HEK293 (cell line): ENCODE measurements at regions not wholly inside any gene's neighbourhood (a gene's known extent, or its start where the extent isn't known, plus 50 kb on each side); places are given as distances from the start of the nearest gene placed in this dataset.

Experiments used
- CTCF ChIA-PET: fragments of 350-600 bp; formaldehyde crosslinking; extraction: SDS; loops from one replicate; lab custom pipeline; 2021; ENCODE audit warnings: antibody characterized with exemption; lab: Yijun Ruan, JAX
- POLR2A ChIA-PET: fragments of 300-600 bp; formaldehyde crosslinking; extraction: SDS; loops from one replicate; lab custom pipeline; 2020; ENCODE audit warnings: antibody characterized with exemption, inconsistent platforms; lab: Yijun Ruan, JAX
- H3K27ac ChIP-seq: fragments of 200-500 bp; sonication (Bioruptor generic); 2 replicates; pipeline ENCODE4 v1.5.1; 2014; ENCODE audit warnings: low read depth, low read length, control low read depth, inconsistent platforms; ENCODE audit errors: extremely low read depth
- H3K36me3 ChIP-seq, 2 experiments: fragments of 200-500 bp in 1 of 2; sonication (Bioruptor generic) in 1 of 2; 1 replicate in 1 of 2; 2 replicates in 1 of 2; pipeline ENCODE4 v1.5.1; 2014 to 2017; ENCODE audit warnings: inconsistent platforms in 2 of 2, low read length in 2 of 2; ENCODE audit not compliant: control insufficient read depth in 2 of 2, insufficient read depth in 1 of 2
- H3K4me1 ChIP-seq: fragments of 200-500 bp; sonication (Bioruptor generic); 2 replicates; pipeline ENCODE4 v1.5.1; 2014; ENCODE audit warnings: mild to moderate bottlenecking, low read length, inconsistent platforms; ENCODE audit not compliant: control insufficient read depth, insufficient read depth
- H3K4me3 ChIP-seq: 2 replicates; pipeline ENCODE4 v1.5.1; 2011; ENCODE audit warnings: low read depth, mild to moderate bottlenecking, control low read depth, low read length, moderate library complexity
- H3K9me3 ChIP-seq: fragments of 200-500 bp; sonication (Bioruptor generic); 2 replicates; pipeline ENCODE4 v1.5.1; 2014; ENCODE audit warnings: low read depth, low read length, inconsistent platforms; ENCODE audit not compliant: control insufficient read depth, insufficient read depth
- BCL11A ChIP-seq: fragments of 450-650 bp; formaldehyde crosslinking; IDR thresholded peaks from 2 replicates; pipeline ENCODE4 v1.5.1; 2016; ENCODE audit warnings: low read depth, missing biosample characterization, missing genetic modification characterization
- INSM2 ChIP-seq: fragments of 450-650 bp; formaldehyde crosslinking; IDR thresholded peaks from 2 replicates; pipeline ENCODE4 v1.5.1; 2016; ENCODE audit warnings: missing biosample characterization, missing genetic modification characterization
- KLF9 ChIP-seq: fragments of 450-650 bp; formaldehyde crosslinking; IDR thresholded peaks from 2 replicates; pipeline ENCODE4 v1.5.1; 2016; ENCODE audit warnings: missing biosample characterization, missing genetic modification characterization, low read depth
- MEIS1 ChIP-seq: sonication (generic); formaldehyde crosslinking; IDR thresholded peaks from 2 replicates; pipeline ENCODE4 v1.8.1; 2022; ENCODE audit warnings: missing genetic modification reagents, mild to moderate bottlenecking, borderline replicate concordance
- MZF1 ChIP-seq: fragments of 450-650 bp; formaldehyde crosslinking; IDR thresholded peaks from 2 replicates; pipeline ENCODE4 v1.5.1; 2017; ENCODE audit warnings: missing biosample characterization, missing genetic modification characterization, borderline replicate concordance
- PRDM10 ChIP-seq: fragments of 450-650 bp; formaldehyde crosslinking; IDR thresholded peaks from 2 replicates; pipeline ENCODE4 v1.5.1; 2016; ENCODE audit warnings: missing biosample characterization, missing genetic modification characterization
- SCRT1 ChIP-seq: fragments of 450-650 bp; formaldehyde crosslinking; IDR thresholded peaks from 2 replicates; pipeline ENCODE4 v1.5.1; 2016; ENCODE audit warnings: missing biosample characterization, missing genetic modification characterization, borderline replicate concordance
- TCF7L2 ChIP-seq: IDR thresholded peaks from 2 replicates; pipeline ENCODE4 v1.6.1; 2011; ENCODE audit warnings: low read depth, mild to moderate bottlenecking, inconsistent platforms, low read length, moderate library complexity, borderline replicate concordance
- YY1 ChIP-seq: fragments of 450-650 bp; formaldehyde crosslinking; IDR thresholded peaks from 2 replicates; pipeline ENCODE4 v1.5.1; 2018; ENCODE audit warnings: missing biosample characterization, missing genetic modification characterization
- ZBTB17 ChIP-seq: fragments of 450-650 bp; formaldehyde crosslinking; IDR thresholded peaks from 2 replicates; pipeline ENCODE4 v1.5.1; 2016; ENCODE audit warnings: missing biosample characterization, missing genetic modification characterization
- ZBTB26 ChIP-seq: fragments of 450-650 bp; formaldehyde crosslinking; optimal IDR thresholded peaks from 2 replicates; pipeline ENCODE3; 2016; ENCODE audit warnings: missing biosample characterization, mild to moderate bottlenecking, missing genetic modification characterization
- ZNF114 ChIP-seq: fragments of 450-650 bp; formaldehyde crosslinking; IDR thresholded peaks from 2 replicates; pipeline ENCODE4 v1.5.0; 2017; ENCODE audit warnings: missing biosample characterization, missing genetic modification characterization
- ZNF140 ChIP-seq: fragments of 450-650 bp; formaldehyde crosslinking; IDR thresholded peaks from 2 replicates; pipeline ENCODE4 v1.5.1; 2016; ENCODE audit warnings: missing biosample characterization, missing genetic modification characterization
- ZNF146 ChIP-seq: fragments of 450-650 bp; formaldehyde crosslinking; IDR thresholded peaks from 2 replicates; pipeline ENCODE4 v1.5.1; 2016; ENCODE audit warnings: missing biosample characterization, missing genetic modification characterization
- ZNF148 ChIP-seq: fragments of 450-650 bp; formaldehyde crosslinking; IDR thresholded peaks from 2 replicates; pipeline ENCODE4 v1.5.0; 2017; ENCODE audit warnings: missing biosample characterization, missing genetic modification characterization, borderline replicate concordance
- ZNF157 ChIP-seq: fragments of 450-650 bp; formaldehyde crosslinking; IDR thresholded peaks from 2 replicates; pipeline ENCODE4 v1.5.1; 2016; ENCODE audit warnings: missing biosample characterization, missing genetic modification characterization
- ZNF16 ChIP-seq: fragments of 450-650 bp; formaldehyde crosslinking; IDR thresholded peaks from 2 replicates; pipeline ENCODE4 v1.5.1; 2016; ENCODE audit warnings: low read depth, missing biosample characterization, missing genetic modification characterization
- ZNF169 ChIP-seq: fragments of 450-650 bp; formaldehyde crosslinking; IDR thresholded peaks from 2 replicates; pipeline ENCODE4 v1.5.1; 2016; ENCODE audit warnings: missing biosample characterization, missing genetic modification characterization
- ZNF214 ChIP-seq: fragments of 450-650 bp; formaldehyde crosslinking; IDR thresholded peaks from 2 replicates; pipeline ENCODE4 v1.5.1; 2017; ENCODE audit warnings: missing biosample characterization, mild to moderate bottlenecking, missing genetic modification characterization, borderline replicate concordance
- ZNF239 ChIP-seq: fragments of 450-650 bp; formaldehyde crosslinking; IDR thresholded peaks from 2 replicates; pipeline ENCODE4 v1.5.1; 2016; ENCODE audit warnings: missing biosample characterization, missing genetic modification characterization
- ZNF366 ChIP-seq: fragments of 450-650 bp; formaldehyde crosslinking; conservative IDR thresholded peaks from 2 replicates; pipeline ENCODE4 v1.5.1; 2016; ENCODE audit warnings: missing biosample characterization, missing genetic modification characterization
- ZNF473 ChIP-seq: fragments of 450-650 bp; formaldehyde crosslinking; IDR thresholded peaks from 2 replicates; pipeline ENCODE4 v1.5.1; 2017; ENCODE audit warnings: missing biosample characterization, missing genetic modification characterization
- ZNF48 ChIP-seq: fragments of 450-650 bp; formaldehyde crosslinking; IDR thresholded peaks from 2 replicates; pipeline ENCODE4 v1.5.1; 2016; ENCODE audit warnings: missing biosample characterization, missing genetic modification characterization
- ZNF514 ChIP-seq: fragments of 450-650 bp; formaldehyde crosslinking; IDR thresholded peaks from 2 replicates; pipeline ENCODE4 v1.5.1; 2016; ENCODE audit warnings: missing biosample characterization, missing genetic modification characterization
- ZNF521 ChIP-seq: fragments of 450-650 bp; formaldehyde crosslinking; IDR thresholded peaks from 2 replicates; pipeline ENCODE4 v1.5.1; 2017; ENCODE audit warnings: missing biosample characterization, mild to moderate bottlenecking, missing genetic modification characterization
- ZNF610 ChIP-seq: fragments of 450-650 bp; formaldehyde crosslinking; IDR thresholded peaks from 2 replicates; pipeline ENCODE4 v1.5.1; 2016; ENCODE audit warnings: missing biosample characterization, missing genetic modification characterization, borderline replicate concordance
- ZNF629 ChIP-seq: fragments of 450-650 bp; formaldehyde crosslinking; IDR thresholded peaks from 2 replicates; pipeline ENCODE4 v1.5.1; 2017; ENCODE audit warnings: missing biosample characterization, missing genetic modification characterization
- ZNF654 ChIP-seq: fragments of 450-650 bp; formaldehyde crosslinking; IDR thresholded peaks from 2 replicates; pipeline ENCODE4 v1.5.1; 2016; ENCODE audit warnings: low read depth, missing biosample characterization, missing genetic modification characterization
- ZNF837 ChIP-seq: fragments of 450-650 bp; formaldehyde crosslinking; IDR thresholded peaks from 2 replicates; pipeline ENCODE4 v1.5.1; 2016; ENCODE audit warnings: missing biosample characterization, missing genetic modification characterization

DNA sequence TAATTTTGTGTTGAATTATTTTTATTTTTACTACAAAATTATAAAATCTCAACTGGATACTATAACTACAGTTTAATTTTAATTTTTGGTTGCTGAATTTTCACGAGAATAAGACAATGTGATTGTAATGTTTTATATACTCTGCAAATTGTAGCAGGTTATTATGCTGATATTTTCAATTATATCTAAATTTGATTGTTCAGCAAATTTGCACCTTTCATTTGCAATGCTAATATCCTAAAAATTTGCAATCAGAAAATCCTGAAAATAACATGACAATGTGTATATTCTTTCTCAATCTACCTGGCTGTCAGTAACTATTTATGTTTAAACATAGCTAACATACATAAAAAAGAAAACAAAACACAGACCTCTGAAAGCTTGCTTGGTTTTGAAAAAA is 932.2 kb upstream of the LRFN5 start:
- no peak overlapping the region for H3K4me3 ChIP-seq
- ChIA-PET CTCF (no interaction called here), POLR2A (no interaction called here)
- no peaks in the 10 kb centered on the region for H3K9me3 ChIP-seq
- no peak for TF ChIP-seq INSM2
- no peak for TF ChIP-seq ZNF146 (tag by site-specific recombination)
- no peak for TF ChIP-seq ZNF514 (tag by site-specific recombination)
- TF ChIP-seq ZNF654 (tag by site-specific recombination), result no peak
- no peak for TF ChIP-seq ZNF48 (tag by site-specific recombination)
- no peak for TF ChIP-seq ZNF214
- TF ChIP-seq ZNF521 (tag by site-specific recombination), result no peak
- TF ChIP-seq ZNF157, result no peak
- TF ChIP-seq ZNF148 (tag by site-specific recombination), result no peak
- TF ChIP-seq BCL11A (tag by site-specific recombination), result no peak
- TF ChIP-seq TCF7L2, result no peak
- TF ChIP-seq ZBTB17, result no peak
- no peak for TF ChIP-seq SCRT1
- TF ChIP-seq ZNF837 (tag by site-specific recombination), result no peak
- no peaks in the 10 kb centered on the region for H3K36me3 ChIP-seq
- no peak overlapping the region for H3K27ac ChIP-seq
- no peaks in the 10 kb centered on the region for H3K4me1 ChIP-seq

GRCh38 chr14:40656311-40656710 is 950.4 kb upstream of the LRFN5 start:
- no peaks in the 10 kb centered on the region for H3K4me1 ChIP-seq
- no peak for TF ChIP-seq ZNF140 (tag by site-specific recombination)
- no peak for TF ChIP-seq MEIS1 (CRISPR knock-in tag)
- TF ChIP-seq ZBTB26 (tag by site-specific recombination), result no peak
- TF ChIP-seq PRDM10 (tag by site-specific recombination), result no peak
- TF ChIP-seq ZNF610 (tag by site-specific recombination), result no peak
- TF ChIP-seq YY1 (tag by site-specific recombination), result no peak
- TF ChIP-seq ZNF169 (tag by site-specific recombination), result no peak
- no peak for TF ChIP-seq ZNF629
- no peak for TF ChIP-seq ZNF16 (tag by site-specific recombination)
- TF ChIP-seq ZNF114 (tag by site-specific recombination), result no peak
- TF ChIP-seq MZF1 (tag by site-specific recombination), result no peak
- no peak for TF ChIP-seq KLF9 (tag by site-specific recombination)
- TF ChIP-seq ZNF366, result no peak
- no peak for TF ChIP-seq ZNF239 (tag by site-specific recombination)
- no peak for TF ChIP-seq ZNF146 (tag by site-specific recombination)
- TF ChIP-seq ZNF473 (tag by site-specific recombination), result no peak
- TF ChIP-seq, all 188 proteins: peak for 0
- CTCF ChIA-PET, result no interaction called here
- Histone ChIP-seq H3K27ac (no peak overlapping the region), H3K4me3 (no peak overlapping the region), H3K36me3 (no peaks in the 10 kb centered on the region), H3K9me3 (no peaks in the 10 kb centered on the region)
- POLR2A ChIA-PET, result no interaction called here
